Fibroblast of pulmonary artery (primary cell): ENCODE measurements at regions not wholly inside any gene's neighbourhood (a gene's known extent, or its start where the extent isn't known, plus 50 kb on each side); places are given as distances from the start of the nearest gene placed in this dataset.

Experiments
- DNase-seq: peaks from one replicate; pipeline ENCODE4 v3.0.0-alpha.2; 2010; ENCODE audit warnings: low read depth
- H3K4me3 ChIP-seq: replicated peaks from 2 replicates; pipeline ENCODE4 v1.5.1; 2011; ENCODE audit warnings: low read depth, mild to moderate bottlenecking, control low read depth, low read length, moderate library complexity
- TF ChIP-seq, protein P1 (sequence below): IDR thresholded peaks from 2 replicates; pipeline ENCODE4 v1.5.1; 2011; ENCODE audit warnings: mild to moderate bottlenecking, control low read depth, low read length, inconsistent platforms; ENCODE audit errors: missing control alignments

GRCh38 chr18:52183107-52183506, 156.9 kb upstream of the DCC start:
- H3K4me3 ChIP-seq = no peak overlapping the region
- TF ChIP-seq, protein P1, sequence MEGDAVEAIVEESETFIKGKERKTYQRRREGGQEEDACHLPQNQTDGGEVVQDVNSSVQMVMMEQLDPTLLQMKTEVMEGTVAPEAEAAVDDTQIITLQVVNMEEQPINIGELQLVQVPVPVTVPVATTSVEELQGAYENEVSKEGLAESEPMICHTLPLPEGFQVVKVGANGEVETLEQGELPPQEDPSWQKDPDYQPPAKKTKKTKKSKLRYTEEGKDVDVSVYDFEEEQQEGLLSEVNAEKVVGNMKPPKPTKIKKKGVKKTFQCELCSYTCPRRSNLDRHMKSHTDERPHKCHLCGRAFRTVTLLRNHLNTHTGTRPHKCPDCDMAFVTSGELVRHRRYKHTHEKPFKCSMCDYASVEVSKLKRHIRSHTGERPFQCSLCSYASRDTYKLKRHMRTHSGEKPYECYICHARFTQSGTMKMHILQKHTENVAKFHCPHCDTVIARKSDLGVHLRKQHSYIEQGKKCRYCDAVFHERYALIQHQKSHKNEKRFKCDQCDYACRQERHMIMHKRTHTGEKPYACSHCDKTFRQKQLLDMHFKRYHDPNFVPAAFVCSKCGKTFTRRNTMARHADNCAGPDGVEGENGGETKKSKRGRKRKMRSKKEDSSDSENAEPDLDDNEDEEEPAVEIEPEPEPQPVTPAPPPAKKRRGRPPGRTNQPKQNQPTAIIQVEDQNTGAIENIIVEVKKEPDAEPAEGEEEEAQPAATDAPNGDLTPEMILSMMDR = no peak
- no peak for DNase-seq

- TF ChIP-seq, protein P1 = no peak
- H3K4me3 ChIP-seq = no peak overlapping the region
- no peak for DNase-seq
Observed at GRCh38 chr18:52190195-52190594, 149.8 kb upstream of the DCC start.

- TF ChIP-seq, protein P1 = no peak
- no peak for DNase-seq
- H3K4me3 ChIP-seq = no peak overlapping the region
Observed at GRCh38 chr18:52190631-52191030, 149.4 kb upstream of the DCC start.

DNA sequence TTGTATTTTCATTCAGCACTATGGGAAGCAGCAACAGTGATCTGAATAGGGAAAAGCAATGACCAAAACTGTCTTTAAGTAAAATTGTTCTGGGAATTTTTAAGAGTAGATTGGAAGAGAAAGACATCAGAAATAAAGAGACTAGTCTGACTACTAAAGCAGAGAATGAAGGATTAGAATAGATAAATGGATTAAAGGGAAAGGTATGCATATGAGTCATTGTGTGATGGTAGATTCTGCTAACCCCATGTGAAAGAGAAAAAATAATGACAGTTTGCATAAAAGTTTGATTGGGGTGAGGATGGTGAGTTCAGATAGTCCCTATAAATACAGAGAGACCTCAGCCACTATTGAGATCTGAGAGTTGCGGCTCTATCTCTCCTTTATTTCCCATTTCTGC, 139.6 kb upstream of the DCC start:
- TF ChIP-seq, protein P1 = no peak
- DNase-seq = no peak
- no peak overlapping the region for H3K4me3 ChIP-seq

- TF ChIP-seq, protein P1 = no peak
- no peak overlapping the region for H3K4me3 ChIP-seq
- no peak for DNase-seq
Observed at GRCh38 chr18:52200921-52201663, 138.9 kb upstream of the DCC start.

DNA sequence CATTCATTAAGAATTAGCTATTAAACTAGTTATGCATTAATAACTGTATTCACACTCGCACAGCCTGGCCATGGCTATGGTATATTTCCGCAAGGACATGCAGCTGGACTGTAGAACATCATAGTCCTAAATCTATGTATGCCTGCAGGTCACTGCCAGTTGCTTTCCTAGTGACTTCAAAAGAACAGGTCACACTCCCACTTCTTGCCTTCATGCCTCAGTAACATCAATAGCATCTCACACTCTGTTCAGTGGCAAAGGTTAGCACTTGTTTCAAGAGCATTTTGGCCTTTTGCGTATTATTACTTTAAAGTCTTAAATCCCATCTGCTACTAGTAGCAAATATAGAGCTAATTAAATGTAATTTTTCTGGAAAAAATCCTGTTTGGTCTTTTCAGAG, 131.4 kb upstream of the DCC start:
- no peak for DNase-seq
- TF ChIP-seq, protein P1 = no peak
- H3K4me3 ChIP-seq = no peak overlapping the region

DNA sequence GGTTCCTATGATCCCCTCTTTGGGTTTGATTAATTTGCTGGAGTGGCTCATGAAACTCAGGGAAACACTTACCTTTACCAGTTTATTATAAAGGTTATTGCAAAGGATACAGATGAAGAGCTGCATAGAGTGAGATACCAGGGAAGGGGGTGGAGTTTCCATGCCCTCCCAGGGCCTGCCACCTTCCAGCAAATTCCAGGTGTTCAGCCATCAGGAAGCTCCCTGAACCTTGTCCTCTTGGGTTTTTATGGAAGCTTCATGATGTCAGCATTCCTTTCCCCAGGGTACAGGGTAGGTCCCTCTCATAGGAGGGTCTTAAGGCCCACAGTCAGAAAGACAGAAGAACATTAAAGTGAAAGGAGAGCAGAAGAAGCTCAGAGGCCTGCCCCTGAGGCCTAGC, 123.9 kb upstream of the DCC start:
- TF ChIP-seq, protein P1 = no peak
- no peak for DNase-seq
- no peak overlapping the region for H3K4me3 ChIP-seq
